Astrocyte (in vitro differentiated cells and primary cell): ENCODE measurements at regions not wholly inside any gene's neighbourhood (a gene's known extent, or its start where the extent isn't known, plus 50 kb on each side); places are given as distances from the start of the nearest gene placed in this dataset.
A peak's percentile ranks its signal among the peaks of the same experiment; 100 is the strongest.

ENCODE experiments used
- DNase-seq: peaks from one replicate; pipeline ENCODE4 v3.0.0-alpha.2; 2010; ENCODE audit warnings: low read depth
- FAIRE-seq: peaks from 2 replicates; lab custom pipeline; 2011; peaks lifted over from hg19 to GRCh38; lab: Jason Lieb, UNC
- H2AFZ ChIP-seq: 2 replicates; pipeline ENCODE4 v1.6.0; 2012; ENCODE audit warnings: low read depth, low read length, inconsistent platforms
- H3K27ac ChIP-seq: 2 replicates; pipeline ENCODE4 v1.5.1; 2011; ENCODE audit warnings: low read depth, low read length, inconsistent platforms
- H3K27me3 ChIP-seq: 2 replicates; pipeline ENCODE4 v1.6.0; 2011; ENCODE audit warnings: low read length, inconsistent platforms; ENCODE audit not compliant: insufficient read depth
- H3K36me3 ChIP-seq: 2 replicates; pipeline ENCODE4 v1.5.1; 2011; ENCODE audit warnings: low read length, inconsistent platforms; ENCODE audit not compliant: insufficient read depth
- H3K4me1 ChIP-seq: 2 replicates; pipeline ENCODE4 v1.5.1; 2011; ENCODE audit warnings: low read length, inconsistent platforms; ENCODE audit not compliant: insufficient read depth
- H3K4me2 ChIP-seq: 2 replicates; pipeline ENCODE4 v1.6.0; 2012; ENCODE audit warnings: low read length, inconsistent platforms
- H3K4me3 ChIP-seq: 2 replicates; pipeline ENCODE4 v1.5.1; 2011; ENCODE audit warnings: low read depth, mild to moderate bottlenecking, low read length, inconsistent platforms; ENCODE audit not compliant: insufficient read depth
- H3K79me2 ChIP-seq: 2 replicates; pipeline ENCODE4 v1.6.0; 2012; ENCODE audit warnings: mild to moderate bottlenecking, low read length, inconsistent platforms; ENCODE audit not compliant: insufficient read depth
- H3K9ac ChIP-seq: 2 replicates; pipeline ENCODE4 v1.6.0; 2012; ENCODE audit warnings: mild to moderate bottlenecking, low read length, inconsistent platforms
- H3K9me3 ChIP-seq: 2 replicates; pipeline ENCODE4 v1.5.1; 2012; ENCODE audit warnings: low read depth, mild to moderate bottlenecking, low read length, inconsistent platforms; ENCODE audit not compliant: insufficient read depth
- H4K20me1 ChIP-seq: 2 replicates; pipeline ENCODE4 v1.6.0; 2012; ENCODE audit warnings: low read length, inconsistent platforms; ENCODE audit not compliant: insufficient read depth
- H3K27ac Mint-ChIP-seq: one replicate; pipeline ENCODE4 v1.8.0; 2021; ENCODE audit warnings: mild to moderate bottlenecking, mixed read lengths; ENCODE audit not compliant: unreplicated experiment
- H3K27me3 Mint-ChIP-seq: one replicate; pipeline ENCODE4 v1.8.0; 2021; ENCODE audit warnings: low read depth, mixed read lengths; ENCODE audit not compliant: unreplicated experiment
- H3K36me3 Mint-ChIP-seq: one replicate; pipeline ENCODE4 v1.8.0; 2021; ENCODE audit warnings: low read depth, mixed read lengths; ENCODE audit not compliant: unreplicated experiment
- H3K4me1 Mint-ChIP-seq: one replicate; pipeline ENCODE4 v1.8.0; 2021; ENCODE audit warnings: low read depth, mixed read lengths; ENCODE audit not compliant: unreplicated experiment
- H3K4me3 Mint-ChIP-seq: one replicate; pipeline ENCODE4 v1.8.0; 2021; ENCODE audit warnings: mild to moderate bottlenecking, moderate library complexity, mixed read lengths; ENCODE audit not compliant: unreplicated experiment
- H3K9me3 Mint-ChIP-seq: one replicate; pipeline ENCODE4 v1.8.0; 2021; ENCODE audit warnings: mild to moderate bottlenecking, mixed read lengths; ENCODE audit not compliant: unreplicated experiment
- CTCF ChIP-seq: IDR thresholded peaks from 2 replicates; pipeline ENCODE4 v1.5.1; 2011; ENCODE audit warnings: low read depth, mild to moderate bottlenecking, inconsistent platforms, low read length, moderate library complexity; ENCODE audit not compliant: insufficient read depth
- EZH2 ChIP-seq: IDR thresholded peaks from 2 replicates; pipeline ENCODE4 v1.6.1; 2012; ENCODE audit warnings: mild to moderate bottlenecking, low read length, inconsistent platforms; ENCODE audit not compliant: insufficient read depth

GRCh38 chr6:71375676-71376075 lies 87.1 kb downstream of the OGFRL1 start:
- no peak for TF ChIP-seq CTCF
- no peak for TF ChIP-seq EZH2
- no peak for FAIRE-seq

DNA sequence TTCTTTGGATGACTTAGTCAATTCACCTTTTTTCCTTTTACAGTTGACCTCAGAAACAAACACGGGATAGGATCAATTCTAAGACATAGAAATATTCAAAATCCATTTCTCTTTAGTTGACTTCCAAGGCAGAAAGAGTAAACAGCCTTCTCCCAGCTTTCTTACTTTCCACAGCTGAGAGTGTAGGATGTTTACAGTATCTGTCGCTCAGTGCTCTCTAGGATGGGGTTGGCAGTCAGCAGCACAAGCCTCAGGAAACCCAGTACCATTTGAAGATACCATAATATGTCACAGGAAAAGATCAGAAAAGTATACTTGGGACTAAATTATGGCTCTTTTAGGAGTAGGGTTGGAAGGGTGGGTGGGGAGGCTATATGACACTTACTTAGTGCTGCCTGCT lies 88.2 kb downstream of the OGFRL1 start:
- Mint-ChIP-seq H3K27me3 (no peaks in the 10 kb centered on the region), H3K36me3 (peaks cover 3% of the 10 kb centered on the region), H3K27ac (no peak overlapping the region), H3K4me1 (peaks cover 16% of the 10 kb centered on the region), H3K4me3 (no peak overlapping the region), H3K9me3 (peaks cover 2% of the 10 kb centered on the region)
- Histone ChIP-seq H3K4me3 (no peak overlapping the region), H3K27ac (no peak overlapping the region), H4K20me1 (peaks cover 6% of the 10 kb centered on the region), H3K9ac (no peak overlapping the region), H3K27me3 (no peaks in the 10 kb centered on the region), H3K4me1 (peaks cover 3% of the 10 kb centered on the region), H3K79me2 (peaks cover 18% of the 10 kb centered on the region), H3K4me2 (no peak overlapping the region), H2AFZ (no peak overlapping the region), H3K36me3 (peaks cover 9% of the 10 kb centered on the region), H3K9me3 (no peaks in the 10 kb centered on the region)
- no peak for DNase-seq
- FAIRE-seq = no peak
- no peak for TF ChIP-seq CTCF
- TF ChIP-seq EZH2 = no peak

More at GRCh38 chr6:71375676-71376075, 87.1 kb downstream of the OGFRL1 start:
- peak; percentile 43 for DNase-seq
- Mint-ChIP-seq H3K4me1 (peaks cover 16% of the 10 kb centered on the region), H3K27ac (peak overlapping the region; percentile 88), H3K9me3 (peaks cover 2% of the 10 kb centered on the region), H3K36me3 (peaks cover 4% of the 10 kb centered on the region), H3K27me3 (no peaks in the 10 kb centered on the region), H3K4me3 (no peak overlapping the region)
- no peaks in the 10 kb centered on the region for H3K27me3 ChIP-seq
- H3K4me2 ChIP-seq = no peak overlapping the region
- H3K4me3 ChIP-seq = no peak overlapping the region
- H3K36me3 ChIP-seq = peaks cover 13% of the 10 kb centered on the region
- H3K4me1 ChIP-seq = peaks cover 3% of the 10 kb centered on the region
- H3K9me3 ChIP-seq = no peaks in the 10 kb centered on the region
- no peak overlapping the region for H3K9ac ChIP-seq
- no peak overlapping the region for H3K27ac ChIP-seq
- H4K20me1 ChIP-seq = peaks cover 6% of the 10 kb centered on the region
- no peak overlapping the region for H2AFZ ChIP-seq
- H3K79me2 ChIP-seq = peaks cover 18% of the 10 kb centered on the region

GRCh38 chr6:71383476-71383875 lies 94.9 kb downstream of the OGFRL1 start:
- Mint-ChIP-seq H3K4me3 (no peak overlapping the region), H3K4me1 (peaks cover 26% of the 10 kb centered on the region), H3K27ac (no peak overlapping the region), H3K9me3 (no peaks in the 10 kb centered on the region), H3K27me3 (no peaks in the 10 kb centered on the region), H3K36me3 (no peaks in the 10 kb centered on the region)
- Histone ChIP-seq H3K36me3 (peaks cover 3% of the 10 kb centered on the region), H3K4me1 (peaks cover 10% of the 10 kb centered on the region), H3K4me2 (no peak overlapping the region), H3K9ac (no peak overlapping the region), H3K27me3 (no peaks in the 10 kb centered on the region), H3K9me3 (no peaks in the 10 kb centered on the region), H3K4me3 (no peak overlapping the region), H3K79me2 (peaks cover 20% of the 10 kb centered on the region), H3K27ac (no peak overlapping the region), H2AFZ (no peak overlapping the region), H4K20me1 (no peaks in the 10 kb centered on the region)
- no peak for FAIRE-seq
- no peak for DNase-seq
- TF ChIP-seq EZH2 (no peak), CTCF (no peak)
